COLO668 (cell line): ENCODE measurements at regions not wholly inside any gene's neighbourhood (a gene's known extent, or its start where the extent isn't known, plus 50 kb on each side); places are given as distances from the start of the nearest gene placed in this dataset.
A peak's percentile ranks its signal among the peaks of the same experiment; 100 is the strongest.

Experiments used
- DNase-seq: peaks from one replicate; lab custom pipeline; 2025; ENCODE audit not compliant: unreplicated experiment; lab: John Stamatoyannopoulos, UW

DNA sequence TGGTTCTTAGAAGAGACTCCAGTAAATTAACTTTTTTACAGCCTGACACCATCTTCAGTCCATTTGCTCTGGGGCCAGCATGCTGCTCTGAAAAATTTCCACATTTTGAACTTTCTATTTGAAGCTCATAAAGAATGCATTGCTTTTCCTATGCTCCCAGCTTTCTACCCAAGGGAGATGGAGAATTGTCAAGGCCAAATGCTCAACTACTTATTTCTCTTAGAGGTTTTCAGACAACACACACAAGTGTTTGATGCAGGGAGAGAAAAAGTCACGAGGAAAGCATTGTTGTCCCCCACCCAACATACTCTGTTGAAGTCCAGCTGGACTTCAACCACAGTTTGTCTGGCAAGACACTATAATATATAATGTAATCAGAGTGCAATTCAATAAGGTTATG is 100.3 kb upstream of the CADPS start:
- DNase-seq = no peak

GRCh38 chr3:62981962-62982361 is 106.7 kb upstream of the CADPS start:
- no peak for DNase-seq

DNA sequence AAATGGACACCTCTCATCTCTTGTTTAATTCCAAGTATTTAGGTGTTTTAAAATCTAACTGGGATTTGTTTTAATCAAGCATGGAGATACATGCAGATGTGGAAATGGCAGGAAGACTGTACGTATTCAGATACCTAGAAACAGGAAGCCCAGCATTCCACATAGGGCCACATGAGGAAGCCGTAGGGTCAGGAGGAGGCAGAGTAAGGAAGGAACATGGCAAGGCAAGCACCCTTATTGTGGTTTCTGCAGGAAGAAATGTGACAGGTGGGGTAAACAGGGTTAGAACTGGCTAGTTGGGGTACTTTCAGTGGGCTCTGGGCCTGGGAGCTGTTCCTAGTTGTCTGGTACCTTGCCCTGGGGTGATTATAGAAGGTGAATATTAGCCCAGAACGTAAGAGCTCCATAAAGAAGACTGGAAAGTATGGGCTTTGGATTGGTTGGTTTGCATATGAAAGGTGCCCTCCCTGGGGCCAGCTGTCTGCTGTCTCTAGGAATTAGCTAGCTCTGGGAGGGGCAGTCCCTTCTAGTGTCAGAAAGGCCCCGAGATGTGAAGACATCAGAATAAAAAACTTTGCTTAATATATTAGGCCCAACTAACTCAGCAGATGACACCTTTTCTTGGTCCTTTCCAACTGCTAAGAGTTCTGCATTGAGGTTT is 107.7 kb upstream of the CADPS start:
- no peak for DNase-seq

DNA sequence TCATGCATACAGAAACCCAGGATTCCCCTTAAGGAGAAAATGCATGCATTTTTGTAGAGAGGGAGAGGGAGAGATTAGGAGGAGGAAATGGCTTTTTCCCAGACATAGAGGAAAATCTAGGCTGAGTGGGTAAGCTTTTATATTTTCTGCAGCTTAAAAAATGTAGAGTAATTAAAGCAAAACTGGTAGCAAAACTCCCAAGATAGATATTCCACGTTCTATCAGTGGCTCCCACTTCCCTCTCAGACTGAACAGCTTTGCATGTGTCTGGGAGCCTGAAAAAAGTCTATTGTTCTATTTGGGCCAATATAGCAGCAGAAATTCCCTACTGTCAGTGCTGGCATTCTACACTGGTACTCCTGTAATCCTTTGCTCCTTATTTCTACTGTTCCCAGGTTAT is 110.8 kb upstream of the CADPS start:
- DNase-seq = no peak

GRCh38 chr3:62987721-62988120 is 112.5 kb upstream of the CADPS start:
- no peak for DNase-seq

GRCh38 chr3:62990704-62991413 is 115.6 kb upstream of the CADPS start:
- no peak for DNase-seq

DNA sequence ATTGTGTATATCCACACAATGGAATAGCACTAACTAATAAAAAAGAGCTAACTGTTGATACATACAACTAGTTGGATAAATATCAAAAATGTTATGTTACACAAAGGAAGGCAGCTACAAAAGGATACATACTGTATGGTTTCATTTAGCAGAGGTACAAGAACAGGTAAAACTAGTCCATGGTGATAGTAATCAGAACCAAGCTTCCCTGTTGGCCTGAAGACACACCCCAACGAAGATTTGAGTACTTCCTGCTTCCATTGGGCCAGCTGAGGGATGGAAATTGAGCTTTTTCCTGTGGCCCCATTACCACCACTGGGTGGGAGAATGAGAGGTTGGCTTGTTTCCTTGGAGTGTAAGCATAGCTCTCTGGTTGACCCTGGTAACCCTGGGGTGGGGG is 117.3 kb upstream of the CADPS start:
- DNase-seq = no peak

DNA sequence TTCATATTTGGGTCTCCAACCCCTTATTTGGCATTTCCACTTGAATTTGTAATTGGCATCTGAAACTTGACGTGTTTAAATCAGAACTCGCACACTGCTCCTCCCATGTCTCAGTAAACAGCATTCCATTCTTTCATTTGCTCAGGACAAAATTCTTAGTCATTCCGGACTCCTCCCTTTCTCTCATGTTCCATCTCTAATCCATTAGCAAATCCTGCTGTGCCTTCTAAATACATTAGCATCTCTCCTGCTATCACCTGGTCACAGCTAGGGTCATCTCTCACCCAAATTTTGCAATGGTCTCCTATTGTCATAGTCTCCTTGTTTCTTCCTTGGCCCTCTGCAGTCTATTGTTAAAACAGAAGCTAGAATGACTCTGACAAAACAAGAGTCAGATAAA is 119.9 kb upstream of the CADPS start:
- DNase-seq = no peak

- DNase-seq = no peak
Measured at GRCh38 chr3:62995530-62995929, 120.3 kb upstream of the CADPS start.

DNA sequence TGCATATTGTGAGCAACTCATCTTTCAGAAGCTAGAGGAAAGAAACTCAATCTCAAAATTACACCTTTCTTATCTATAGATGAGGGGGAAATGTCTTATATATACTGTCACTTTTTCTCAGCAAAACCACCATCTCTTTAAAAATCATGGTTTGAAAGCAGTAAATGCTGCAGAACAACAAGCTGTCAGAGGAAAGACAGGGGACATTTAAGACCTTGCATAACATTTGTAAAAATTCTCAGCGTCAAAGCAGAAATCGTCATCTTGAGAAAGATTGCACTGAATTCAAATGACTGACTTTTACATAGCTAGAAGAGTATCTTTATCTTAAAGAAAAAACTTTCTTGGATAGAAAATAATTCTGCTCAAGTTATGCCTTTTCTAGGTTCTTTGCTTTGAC is 122.2 kb upstream of the CADPS start:
- DNase-seq = no peak

DNA sequence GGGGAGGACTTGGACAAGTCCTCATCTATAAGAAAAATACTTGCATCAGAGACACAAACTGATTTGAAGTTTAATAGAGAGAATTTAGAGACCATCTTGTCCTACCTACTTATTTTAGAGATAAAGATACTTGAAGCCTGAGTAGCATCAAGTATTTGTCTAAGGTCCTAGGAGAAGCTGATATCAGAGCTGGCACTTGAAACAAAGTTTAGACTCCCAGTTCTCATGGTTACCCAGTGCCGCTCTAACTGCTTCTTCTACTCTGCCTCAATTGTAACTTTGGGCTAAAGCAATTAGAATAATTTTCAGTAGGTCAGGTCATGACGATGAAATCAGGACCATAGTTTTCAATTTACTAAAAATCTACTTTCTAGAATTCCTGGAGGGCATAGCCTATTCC is 123.9 kb upstream of the CADPS start:
- no peak for DNase-seq

- no peak for DNase-seq
Measured at GRCh38 chr3:62999791-63000190, 124.6 kb upstream of the CADPS start.

GRCh38 chr3:63004448-63004847 is 129.2 kb upstream of the CADPS start:
- no peak for DNase-seq

DNA sequence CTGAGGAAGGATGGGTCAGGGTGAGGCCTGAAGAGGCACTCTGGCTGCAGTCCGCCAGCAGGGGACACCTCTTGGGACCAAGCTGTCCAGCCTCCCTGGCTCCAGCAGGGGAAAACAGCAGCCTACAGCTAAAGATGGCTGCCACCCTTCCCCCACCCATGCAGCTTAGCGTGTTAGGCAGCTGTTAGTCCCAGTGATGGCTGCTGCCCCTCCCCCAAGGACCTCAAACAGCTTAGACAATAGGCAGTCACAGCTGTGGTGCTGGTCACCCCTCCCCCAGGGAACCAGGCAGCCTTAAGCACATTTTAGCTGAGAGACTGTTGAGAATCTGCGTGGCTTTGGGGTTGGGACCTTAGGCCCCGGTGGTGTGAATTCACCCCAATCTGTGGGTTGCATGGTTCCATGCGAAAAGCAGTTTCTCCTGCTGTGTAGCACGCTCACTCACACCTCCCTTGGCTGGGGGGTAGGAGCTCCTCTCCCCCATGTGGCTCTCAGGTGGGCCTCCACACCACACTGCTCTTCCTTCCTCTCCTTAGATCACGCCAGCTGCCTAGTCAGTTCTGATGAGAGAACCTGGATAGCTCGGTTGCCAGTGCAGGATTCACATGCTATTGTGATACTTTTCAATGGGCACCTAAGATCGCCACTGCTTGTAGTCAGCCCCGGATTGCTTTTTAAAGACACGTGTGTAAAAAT is 140.5 kb upstream of the CADPS start:
- DNase-seq = peak; percentile 94

- no peak for DNase-seq
Measured at GRCh38 chr3:63022114-63022513, 146.9 kb upstream of the CADPS start.

DNA sequence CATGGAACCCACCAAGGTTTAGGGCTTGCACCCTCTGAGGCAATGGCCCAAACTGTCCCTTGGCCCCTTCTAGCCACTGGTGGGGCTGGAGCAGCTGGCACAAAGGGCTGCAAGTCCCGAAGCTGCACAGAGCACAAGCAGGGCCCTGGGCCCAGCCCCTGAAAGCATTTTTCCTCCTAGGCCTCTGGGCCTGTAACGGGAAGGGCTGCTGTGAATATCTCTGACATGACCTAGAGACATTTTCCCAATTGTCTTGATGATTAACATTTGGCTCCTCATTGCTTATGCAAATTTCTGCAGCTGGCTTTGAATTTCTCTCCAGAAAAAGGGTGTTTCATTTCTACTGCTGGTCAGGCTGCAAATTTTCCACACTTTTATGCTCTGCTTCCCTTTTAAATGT is 151.5 kb upstream of the CADPS start:
- no peak for DNase-seq

- DNase-seq = no peak
Measured at GRCh38 chr3:63029326-63029725, 154.1 kb upstream of the CADPS start.

- DNase-seq = no peak
Measured at GRCh38 chr3:63029921-63030320, 154.7 kb upstream of the CADPS start.

DNA sequence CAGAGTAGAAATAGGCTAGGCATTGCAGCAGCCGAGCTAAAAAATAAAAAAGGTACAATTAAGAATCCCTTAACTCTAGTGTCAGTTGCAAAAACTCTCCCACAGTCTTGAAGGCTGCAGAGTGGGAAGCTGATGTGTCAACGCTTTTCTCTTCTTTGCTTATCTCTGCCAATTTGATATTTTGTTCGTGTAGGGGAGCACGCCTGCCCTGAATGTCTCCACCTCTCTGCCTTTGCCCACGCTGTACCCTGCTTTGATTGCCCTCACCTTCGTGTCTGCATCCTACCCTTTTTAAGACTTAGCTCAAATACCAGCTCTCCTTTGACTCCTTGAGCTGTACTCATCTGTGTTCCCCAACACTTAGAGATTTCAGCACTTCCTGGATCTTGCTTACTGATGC is 155.4 kb upstream of the CADPS start:
- no peak for DNase-seq

DNA sequence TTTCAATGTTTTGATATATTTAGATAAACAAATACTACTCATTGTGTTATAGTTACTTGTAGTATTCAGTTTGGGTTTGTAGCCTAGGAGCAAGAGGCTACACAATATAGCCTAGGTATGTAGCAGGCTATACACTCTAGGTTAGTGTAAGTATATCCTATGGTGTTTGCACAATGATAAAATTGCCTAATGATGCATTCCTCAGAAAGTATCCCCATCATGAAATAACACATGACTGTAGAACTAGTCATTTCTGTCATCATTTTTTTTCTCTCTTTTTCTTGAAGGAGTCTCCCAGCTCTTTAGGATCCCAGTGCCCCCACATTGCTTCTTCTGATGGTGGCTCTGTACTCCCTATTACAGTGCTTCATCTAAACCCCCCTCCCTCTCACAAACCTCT is 157.7 kb upstream of the CADPS start:
- DNase-seq = no peak

- no peak for DNase-seq
Measured at GRCh38 chr3:63034101-63034500, 158.9 kb upstream of the CADPS start.

- DNase-seq = no peak
Measured at GRCh38 chr3:63037116-63037515, 161.9 kb upstream of the CADPS start.
